GM18505 (cell line): ENCODE measurements at regions not wholly inside any gene's neighbourhood (a gene's known extent, or its start where the extent isn't known, plus 50 kb on each side); places are given as distances from the start of the nearest gene placed in this dataset.
"Not testable (repeated sequence)": the region's sequence is repeated elsewhere in the genome, so short reads cannot be mapped to it uniquely, and the experiment has no call there.

Experiments used
- ATAC-seq: cut with Tn5 transposase; IDR thresholded peaks from one replicate; pipeline ENCODE4 v1.9.1; 2021; ENCODE audit not compliant: unreplicated experiment
- POLR2A ChIP-seq: IDR thresholded peaks from 4 replicates; pipeline ENCODE4 v1.6.1; 2011; ENCODE audit warnings: borderline replicate concordance; ENCODE audit not compliant: insufficient read depth, insufficient read length; ENCODE audit errors: extremely low read depth

GRCh38 chr10:5292196-5292735, 72.5 kb upstream of the UCN3 start:
- TF ChIP-seq POLR2A, result no peak

GRCh38 chr10:5292970-5293369, 71.8 kb upstream of the UCN3 start:
- not testable (repeated sequence) for ATAC-seq

More at GRCh38 chr10:5292196-5292735, 72.5 kb upstream of the UCN3 start:
- no peak for ATAC-seq

- TF ChIP-seq POLR2A, result no peak
- no peak for ATAC-seq
These were observed 70.8 kb upstream of the UCN3 start for GRCh38 chr10:5293691-5294550.

GRCh38 chr10:5297466-5297865, 67.3 kb upstream of the UCN3 start:
- no peak for TF ChIP-seq POLR2A
- ATAC-seq, result no peak

- TF ChIP-seq POLR2A, result no peak
- no peak for ATAC-seq
These were observed 66.8 kb upstream of the UCN3 start for GRCh38 chr10:5297996-5298395.

- no peak for TF ChIP-seq POLR2A
These were observed 64.8 kb upstream of the UCN3 start for GRCh38 chr10:5299950-5300349.

GRCh38 chr10:5303504-5303903, 61.3 kb upstream of the UCN3 start:
- TF ChIP-seq POLR2A, result no peak

More at GRCh38 chr10:5299950-5300349, 64.8 kb upstream of the UCN3 start:
- no peak for ATAC-seq

GRCh38 chr10:5305374-5305773, 59.4 kb upstream of the UCN3 start:
- TF ChIP-seq POLR2A, result no peak
- no peak for ATAC-seq

More at GRCh38 chr10:5303504-5303903, 61.3 kb upstream of the UCN3 start:
- no peak for ATAC-seq

- TF ChIP-seq POLR2A, result no peak
- ATAC-seq, result no peak
These were observed 53.9 kb upstream of the UCN3 start for GRCh38 chr10:5310914-5311313.

- no peak for TF ChIP-seq POLR2A
- ATAC-seq, result no peak
These were observed 53.1 kb upstream of the UCN3 start for GRCh38 chr10:5311617-5312016.

GRCh38 chr10:5314840-5315239, 49.9 kb upstream of the UCN3 start:
- TF ChIP-seq POLR2A, result no peak
- ATAC-seq, result no peak
